K562 (cell line): ENCODE measurements at regions not wholly inside any gene's neighbourhood (a gene's known extent, or its start where the extent isn't known, plus 50 kb on each side); places are given as distances from the start of the nearest gene placed in this dataset.

Experiments
- ATAC-seq: fragments of 200-7000 bp; cut with Tn5 transposase; 3 replicates; pipeline ENCODE4 v1.9.1; 2020; ENCODE audit warnings: moderate library complexity
- BruUV-seq: library from RNA; stranded (reverse); fragments of 400-500 nt; replicated peaks from 2 replicates; lab custom pipeline; 2021; lab: Mats Ljungman, UMichigan
- CTCF ChIA-PET: fragments of 300-600 bp; formaldehyde crosslinking; extraction: SDS; loops from one replicate; lab custom pipeline; 2021; ENCODE audit warnings: low intra/inter-chr PET ratio; lab: Yijun Ruan, JAX
- POLR2A ChIA-PET: fragments of 300-600, 350-650 bp; sonication (Branson Sonifier 250); formaldehyde crosslinking; extraction: SDS; loops from one replicate; lab custom pipeline; 2021; ENCODE audit warnings: antibody characterized with exemption, inconsistent platforms; lab: Yijun Ruan, JAX
- DNase-seq, 4 experiments: peaks; one replicate each; pipeline versions ENCODE4 v3.0.0 to v3.0.0-alpha.2; 2011 to 2018; ENCODE audit warnings: low spot score in 3 of 4, mixed read lengths in 3 of 4; ENCODE audit errors: extremely low read depth in 1 of 4
- FAIRE-seq: peaks from 2 replicates; lab custom pipeline; 2011; peaks lifted over from hg19 to GRCh38; lab: Jason Lieb, UNC
- H2AFZ ChIP-seq: 2 replicates; pipeline ENCODE4 v1.6.0; 2011; ENCODE audit warnings: low read depth, low read length, control low read depth, inconsistent platforms
- H3K27ac ChIP-seq: fragments of 200-600 bp; 3 replicates; pipeline ENCODE4 v1.8.0; 2011; ENCODE audit warnings: low read depth, mild to moderate bottlenecking, control low read depth, inconsistent platforms, low read length, moderate library complexity, mixed read lengths; ENCODE audit errors: extremely low read depth
- H3K27me3 ChIP-seq, 2 experiments: fragments of 300-600 bp in 1 of 2; 2 replicates in 1 of 2; 3 replicates in 1 of 2; pipeline versions ENCODE4 v1.6.0 to v1.8.0; 2011; ENCODE audit warnings: inconsistent platforms in 2 of 2, low read length in 2 of 2, mild to moderate bottlenecking in 1 of 2, mixed read lengths in 1 of 2, moderate library complexity in 1 of 2; ENCODE audit not compliant: control insufficient read depth in 2 of 2, insufficient read depth in 2 of 2
- H3K36me3 ChIP-seq: fragments of 300-600 bp; 3 replicates; pipeline ENCODE4 v1.8.0; 2011; ENCODE audit warnings: mild to moderate bottlenecking, low read length, inconsistent platforms; ENCODE audit not compliant: control insufficient read depth, insufficient read depth
- H3K4me1 ChIP-seq, 2 experiments: fragments of 200-600 bp in 1 of 2; replicated peaks in 1 of 2; 2 replicates in 1 of 2; 3 replicates in 1 of 2; pipeline versions ENCODE4 v1.5.1 to v1.8.0; 2011; ENCODE audit warnings: inconsistent platforms in 2 of 2, low read length in 2 of 2, mild to moderate bottlenecking in 1 of 2, mixed read lengths in 1 of 2, moderate library complexity in 1 of 2; ENCODE audit not compliant: control insufficient read depth in 2 of 2, insufficient read depth in 2 of 2
- H3K4me2 ChIP-seq: 2 replicates; pipeline ENCODE4 v1.6.1; 2011; ENCODE audit warnings: low read length, control low read depth, inconsistent platforms, mixed read lengths; ENCODE audit not compliant: insufficient read depth
- H3K4me3 ChIP-seq: fragments of 200-600 bp; sonication (generic), shearing (Covaris generic); 2 replicates; pipeline ENCODE4 v1.5.1; 2016; ENCODE audit warnings: control low read depth, inconsistent platforms
- H3K79me2 ChIP-seq: fragments of 200-600 bp; 3 replicates; pipeline ENCODE4 v1.8.0; 2011; ENCODE audit warnings: low read length, inconsistent platforms; ENCODE audit not compliant: control insufficient read depth, insufficient read depth
- H3K9ac ChIP-seq, 2 experiments: 2 replicates each; pipeline versions ENCODE4 v1.6.0 to v1.6.1; 2011; ENCODE audit warnings: low read depth in 2 of 2, low read length in 2 of 2, control low read depth in 1 of 2, inconsistent platforms in 1 of 2, mild to moderate bottlenecking in 1 of 2, mixed read lengths in 1 of 2; ENCODE audit not compliant: insufficient read depth in 1 of 2
- H3K9me1 ChIP-seq: one replicate; pipeline ENCODE4 v1.6.0; 2011; ENCODE audit warnings: inconsistent platforms, mild to moderate bottlenecking, low read length, moderate library complexity; ENCODE audit not compliant: control insufficient read depth, insufficient read depth
- H3K9me3 ChIP-seq: replicated peaks from 2 replicates; pipeline ENCODE4 v1.5.1; 2011; ENCODE audit warnings: low read depth, low read length, inconsistent platforms; ENCODE audit not compliant: control insufficient read depth, insufficient read depth
- H4K20me1 ChIP-seq: replicated peaks from 2 replicates; pipeline ENCODE4 v1.6.1; 2011; ENCODE audit warnings: low read length, inconsistent platforms, mixed read lengths; ENCODE audit not compliant: control insufficient read depth, insufficient read depth
- CLOCK ChIP-seq: fragments of 250-450 bp; sonication (Bioruptor Pico); IDR thresholded peaks from 2 replicates; pipeline ENCODE4 v1.4.0; 2020; ENCODE audit warnings: mild to moderate bottlenecking, moderate library complexity, borderline replicate concordance
- ETV6 ChIP-seq, 3 experiments: fragments of 150-350 bp in 1 of 3; sonication (generic) in 1 of 3; formaldehyde crosslinking in 1 of 3; IDR thresholded peaks; 2 replicates each; pipeline versions ENCODE4 v1.6.1 to v1.8.0; 2014 to 2022; ENCODE audit warnings: borderline replicate concordance in 2 of 3, low read depth in 2 of 3, antibody characterized with exemption in 1 of 3, low read length in 1 of 3, mild to moderate bottlenecking in 1 of 3, missing genetic modification reagents in 1 of 3
- HNRNPLL ChIP-seq: fragments of 200-400 bp; formaldehyde crosslinking; IDR thresholded peaks from 2 replicates; pipeline ENCODE4 v1.6.1; 2017; ENCODE audit warnings: low read length, low read depth, mild to moderate bottlenecking; ENCODE audit not compliant: poor library complexity, severe bottlenecking
- MBD1 ChIP-seq: fragments of 250-450 bp; sonication (Bioruptor Pico); IDR thresholded peaks from 2 replicates; pipeline ENCODE4 v1.8.0; 2022; ENCODE audit warnings: inconsistent platforms
- in situ Hi-C: fragments of 300-500 bp; cut with MboI; formaldehyde crosslinking; loops from 4 replicates; pipeline ENCODE4 v1.15.0; 2018; ENCODE audit warnings: inconsistent platforms, mixed read lengths
- intact Hi-C: fragments of 100-400 bp; cut with micrococcal nuclease; formaldehyde crosslinking; loops from 2 replicates; pipeline ENCODE4 v1.14.2; 2022

- TF ChIP-seq HNRNPLL, result no peak
Measured at GRCh38 chr5:89759802-89760201, 649.8 kb downstream of the CETN3 start (continued).

- Histone ChIP-seq H4K20me1 (no peaks in the 10 kb centered on the region), H3K27me3 (no peaks in the 10 kb centered on the region), H3K9me3 (no peaks in the 10 kb centered on the region), H3K36me3 (no peaks in the 10 kb centered on the region), H3K9ac (no peak overlapping the region), H3K79me2 (no peaks in the 10 kb centered on the region), H3K9me1 (no peaks in the 10 kb centered on the region), H3K4me1 (no peaks in the 10 kb centered on the region), H3K27ac (no peak overlapping the region), H2AFZ (no peak overlapping the region), H3K4me3 (no peak overlapping the region), H3K4me2 (no peak overlapping the region)
- TF ChIP-seq ETV6 (IDR thresholded peaks at IDR 0.05; ENCODE audit: borderline replicate concordance in 1 of 2, low read depth in 2 of 2, low read length in 1 of 2), result no peak
- TF ChIP-seq ETV6 (CRISPR knock-in tag; IDR thresholded peaks at IDR 0.05; ENCODE audit: borderline replicate concordance), result no peak
- no peak for TF ChIP-seq CLOCK (CRISPR knock-in tag)
- TF ChIP-seq MBD1, result no peak
- in situ Hi-C loops, result no loop called here
- POLR2A ChIA-PET, result interaction anchor here (0.6 kb wide), 1 partner anchor 772 kb away, joined by 4 read pairs; no protein-coding TSS in a partner anchor
- no TSS peak for BruUV-seq
- intact Hi-C loops, result no loop called here
- ATAC-seq (no peak), DNase-seq (no peak), FAIRE-seq (no peak)
- CTCF ChIA-PET, result no interaction called here
Measured at GRCh38 chr5:89758146-89758545, 651.4 kb downstream of the CETN3 start.
